PC-9 (cell line): ENCODE measurements at regions not wholly inside any gene's neighbourhood (a gene's known extent, or its start where the extent isn't known, plus 50 kb on each side); places are given as distances from the start of the nearest gene placed in this dataset.

Experiments used
- BruUV-seq: library from RNA; stranded (reverse); fragments of 400-500 nt; replicated peaks from 2 replicates; lab custom pipeline; 2021; lab: Mats Ljungman, UMichigan
- CTCF ChIA-PET: fragments of 300-600 bp; sonication (Branson Sonifier 250); formaldehyde crosslinking; loops from one replicate; lab custom pipeline; 2022; ENCODE audit warnings: antibody characterized with exemption; lab: Charles Lee
- POLR2A ChIA-PET: fragments of 300-600 bp; sonication (Branson Sonifier 250); formaldehyde crosslinking; loops from one replicate; lab custom pipeline; 2022; ENCODE audit warnings: antibody characterized with exemption; ENCODE audit not compliant: unreplicated experiment; lab: Charles Lee
- DNase-seq, 2 experiments: peaks; one replicate each; pipeline versions ENCODE4 v3.0.0 to v3.0.0-alpha.2; 2015 to 2022; ENCODE audit warnings: mixed read lengths in 1 of 2
- H2AFZ ChIP-seq: fragments of 200-600 bp; sonication (generic); 2 replicates; pipeline ENCODE4 v1.8.1; 2017; ENCODE audit warnings: antibody characterized with exemption
- H3F3A ChIP-seq: fragments of 200-600 bp; sonication (generic); 2 replicates; pipeline ENCODE4 v1.8.1; 2017; ENCODE audit warnings: antibody characterized with exemption, mild to moderate bottlenecking, low read depth; ENCODE audit not compliant: insufficient read depth
- H3K27ac ChIP-seq: fragments of 200-600 bp; sonication (generic); 2 replicates; pipeline ENCODE4 v1.6.1; 2016; ENCODE audit warnings: mixed run types
- H3K27me3 ChIP-seq: fragments of 200-600 bp; sonication (generic); 2 replicates; pipeline ENCODE4 v1.6.1; 2016; ENCODE audit warnings: low read depth, mixed run types; ENCODE audit not compliant: insufficient read depth
- H3K36me3 ChIP-seq: fragments of 200-600 bp; sonication (generic); 2 replicates; pipeline ENCODE4 v1.6.1; 2016; ENCODE audit warnings: low read depth, mixed run types
- H3K4me1 ChIP-seq: fragments of 200-600 bp; sonication (generic); replicated peaks from 2 replicates; pipeline ENCODE4 v1.6.1; 2016; ENCODE audit warnings: mixed run types; ENCODE audit not compliant: insufficient read depth
- H3K4me2 ChIP-seq: fragments of 200-600 bp; sonication (generic); 2 replicates; pipeline ENCODE4 v1.6.1; 2017; ENCODE audit warnings: mixed run types
- H3K4me3 ChIP-seq: fragments of 200-600 bp; sonication (generic); 2 replicates; pipeline ENCODE4 v1.6.1; 2016; ENCODE audit warnings: mixed run types
- H3K79me2 ChIP-seq: fragments of 200-600 bp; sonication (generic); 2 replicates; pipeline ENCODE4 v1.6.1; 2017; ENCODE audit warnings: low read depth, mixed run types
- H3K9me2 ChIP-seq: fragments of 200-600 bp; sonication (generic); 2 replicates; pipeline ENCODE4 v1.8.1; 2017; ENCODE audit warnings: mild to moderate bottlenecking; ENCODE audit not compliant: insufficient read depth
- H3K9me3 ChIP-seq: fragments of 200-600 bp; sonication (generic); 2 replicates; pipeline ENCODE4 v1.8.1; 2016; ENCODE audit warnings: low read depth; ENCODE audit not compliant: insufficient read depth
- H4K20me1 ChIP-seq: fragments of 200-600 bp; sonication (generic); 2 replicates; pipeline ENCODE4 v1.8.1; 2017; ENCODE audit not compliant: insufficient read depth
- EZH2 ChIP-seq: fragments of 200-600 bp; sonication (generic); IDR thresholded peaks from 2 replicates; pipeline ENCODE4 v1.8.0; 2017; ENCODE audit warnings: antibody characterized with exemption, low read depth
- intact Hi-C: fragments of 100-400 bp; cut with micrococcal nuclease; formaldehyde crosslinking; loops from one replicate; pipeline ENCODE4 v1.10.0; 2022; ENCODE audit not compliant: unreplicated experiment
- TF ChIP-seq, protein P1 (sequence below): fragments of 200-600 bp; sonication (generic); conservative IDR thresholded peaks from 2 replicates; pipeline ENCODE4 v1.6.1; 2017; ENCODE audit warnings: mixed run types, antibody characterized with exemption, mild to moderate bottlenecking, moderate library complexity

DNA sequence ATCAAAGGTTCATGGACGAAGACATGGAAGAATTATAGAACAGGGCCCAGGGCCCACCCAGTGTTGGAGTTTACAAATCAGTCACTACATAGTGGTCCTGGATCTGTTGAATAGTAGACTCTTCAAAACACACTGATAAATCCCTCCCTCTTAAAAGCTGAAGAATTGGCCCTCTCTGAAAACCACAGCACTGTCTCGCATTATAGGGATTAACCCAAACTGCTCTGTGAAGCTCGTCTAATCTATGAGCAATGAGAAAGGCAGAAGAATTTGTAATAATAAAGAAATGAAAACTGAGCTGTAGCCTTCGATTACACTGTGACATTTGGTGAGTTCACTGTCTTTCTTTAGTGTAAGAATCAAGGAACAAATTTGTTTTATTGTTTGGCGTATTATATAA, 92.5 kb upstream of the ZFP42 start:
- no peak overlapping the region for H3K27ac ChIP-seq
- TF ChIP-seq, protein P1, sequence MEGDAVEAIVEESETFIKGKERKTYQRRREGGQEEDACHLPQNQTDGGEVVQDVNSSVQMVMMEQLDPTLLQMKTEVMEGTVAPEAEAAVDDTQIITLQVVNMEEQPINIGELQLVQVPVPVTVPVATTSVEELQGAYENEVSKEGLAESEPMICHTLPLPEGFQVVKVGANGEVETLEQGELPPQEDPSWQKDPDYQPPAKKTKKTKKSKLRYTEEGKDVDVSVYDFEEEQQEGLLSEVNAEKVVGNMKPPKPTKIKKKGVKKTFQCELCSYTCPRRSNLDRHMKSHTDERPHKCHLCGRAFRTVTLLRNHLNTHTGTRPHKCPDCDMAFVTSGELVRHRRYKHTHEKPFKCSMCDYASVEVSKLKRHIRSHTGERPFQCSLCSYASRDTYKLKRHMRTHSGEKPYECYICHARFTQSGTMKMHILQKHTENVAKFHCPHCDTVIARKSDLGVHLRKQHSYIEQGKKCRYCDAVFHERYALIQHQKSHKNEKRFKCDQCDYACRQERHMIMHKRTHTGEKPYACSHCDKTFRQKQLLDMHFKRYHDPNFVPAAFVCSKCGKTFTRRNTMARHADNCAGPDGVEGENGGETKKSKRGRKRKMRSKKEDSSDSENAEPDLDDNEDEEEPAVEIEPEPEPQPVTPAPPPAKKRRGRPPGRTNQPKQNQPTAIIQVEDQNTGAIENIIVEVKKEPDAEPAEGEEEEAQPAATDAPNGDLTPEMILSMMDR = no peak
- no peak for TF ChIP-seq EZH2
- no peak overlapping the region for H3K4me2 ChIP-seq
- H3K9me3 ChIP-seq = no peaks in the 10 kb centered on the region
- H3K4me1 ChIP-seq = no peaks in the 10 kb centered on the region
- no peak for DNase-seq
- POLR2A ChIA-PET = no interaction called here
- H3K79me2 ChIP-seq = no peaks in the 10 kb centered on the region
- no peaks in the 10 kb centered on the region for H3F3A ChIP-seq
- H3K27me3 ChIP-seq = no peaks in the 10 kb centered on the region
- no TSS peak for BruUV-seq
- H3K36me3 ChIP-seq = no peaks in the 10 kb centered on the region
- CTCF ChIA-PET = no interaction called here
- no peaks in the 10 kb centered on the region for H4K20me1 ChIP-seq
- no peak overlapping the region for H2AFZ ChIP-seq
- intact Hi-C loops = no loop called here
- H3K9me2 ChIP-seq = no peaks in the 10 kb centered on the region
- no peak overlapping the region for H3K4me3 ChIP-seq

DNA sequence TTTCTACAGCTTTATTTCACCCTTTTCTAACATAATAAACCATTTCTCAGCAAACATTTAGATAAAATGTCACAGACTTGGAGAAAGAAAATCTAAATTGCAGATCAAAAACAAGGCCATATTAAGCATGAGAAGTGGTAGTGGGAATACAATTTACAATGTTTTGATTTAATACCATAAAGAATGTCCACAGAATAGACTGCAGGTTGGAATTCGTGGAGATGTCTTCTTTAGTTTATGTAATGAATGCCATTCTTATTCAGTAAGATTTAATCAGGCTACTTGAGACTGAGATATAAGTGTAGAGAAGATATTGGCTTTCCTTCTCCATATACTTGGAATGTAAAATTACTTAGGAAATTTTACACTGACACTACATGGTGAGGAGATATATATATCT, 91.9 kb upstream of the ZFP42 start:
- H4K20me1 ChIP-seq = no peaks in the 10 kb centered on the region

DNA sequence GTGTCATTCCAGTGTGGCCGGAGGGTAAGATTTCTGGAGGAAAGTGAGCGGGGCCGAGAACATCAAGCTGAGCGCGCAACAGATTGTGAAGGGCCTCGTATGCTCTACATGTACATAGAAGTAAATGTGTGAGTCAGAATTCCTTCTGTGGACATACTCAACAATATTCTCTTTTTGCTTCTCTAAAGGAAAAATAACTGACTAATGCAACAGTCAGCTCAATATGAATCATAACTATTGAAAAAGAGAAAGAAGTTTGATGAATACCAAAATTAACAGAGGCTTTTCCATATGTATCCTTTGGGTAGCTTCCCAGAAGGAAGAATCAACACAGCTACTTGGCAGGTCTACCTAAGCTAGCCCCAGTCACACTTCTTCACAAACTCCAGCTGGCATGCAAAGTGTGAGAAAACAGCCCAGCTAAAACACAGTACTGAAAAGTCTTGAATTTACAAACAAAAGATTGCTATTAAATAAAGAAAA, 87.5 kb upstream of the ZFP42 start:
- Histone ChIP-seq H3K36me3 (no peaks in the 10 kb centered on the region), H3K27me3 (no peaks in the 10 kb centered on the region), H3K4me2 (no peak overlapping the region), H3K79me2 (no peaks in the 10 kb centered on the region), H3K4me1 (no peaks in the 10 kb centered on the region), H4K20me1 (no peaks in the 10 kb centered on the region), H3K9me3 (no peaks in the 10 kb centered on the region), H3K4me3 (no peak overlapping the region), H3F3A (no peaks in the 10 kb centered on the region), H2AFZ (no peak overlapping the region), H3K9me2 (no peaks in the 10 kb centered on the region), H3K27ac (no peak overlapping the region)
- POLR2A ChIA-PET = no interaction called here
- CTCF ChIA-PET = no interaction called here
- TF ChIP-seq, protein P1 = no peak
- no peak for TF ChIP-seq EZH2
- no TSS peak for BruUV-seq
- DNase-seq = no peak
- intact Hi-C loops = no loop called here

More for the DNA sequence above, 91.9 kb upstream of the ZFP42 start:
- Histone ChIP-seq H2AFZ (no peak overlapping the region), H3K36me3 (no peaks in the 10 kb centered on the region), H3K4me2 (no peak overlapping the region), H3K27ac (no peak overlapping the region), H3K27me3 (no peaks in the 10 kb centered on the region), H3K4me3 (no peak overlapping the region), H3K4me1 (no peaks in the 10 kb centered on the region), H3K9me3 (no peaks in the 10 kb centered on the region), H3K79me2 (no peaks in the 10 kb centered on the region), H3F3A (no peaks in the 10 kb centered on the region), H3K9me2 (no peaks in the 10 kb centered on the region)
- no peak for DNase-seq
- TF ChIP-seq EZH2 = no peak
- TF ChIP-seq, protein P1 = no peak
- no TSS peak for BruUV-seq
- ChIA-PET CTCF (no interaction called here), POLR2A (no interaction called here)
- intact Hi-C loops = no loop called here
